ENCODE measurements at regions not wholly inside any gene's neighbourhood (a gene's known extent, or its start where the extent isn't known, plus 50 kb on each side); places are given as distances from the start of the nearest gene placed in this dataset.

DNA sequence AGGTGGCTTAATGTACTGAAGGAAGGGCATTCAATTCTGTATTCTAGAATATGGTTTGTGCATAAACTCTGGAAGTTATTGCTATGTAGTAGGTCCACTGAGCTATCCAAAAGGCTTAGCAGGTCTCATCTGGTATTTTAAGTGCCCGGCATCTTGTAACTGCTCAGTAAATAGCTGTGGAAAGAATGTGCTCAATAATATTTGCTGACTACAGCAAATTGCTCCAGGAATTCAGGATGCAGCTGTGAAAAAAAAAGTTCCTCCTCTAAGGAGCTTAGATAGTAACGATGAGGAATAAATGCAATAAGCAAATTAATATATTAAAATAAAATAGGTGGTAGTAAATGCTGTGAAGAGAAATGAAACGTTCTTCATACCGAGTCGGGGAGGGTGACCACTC is 857.1 kb downstream of the AACS start:
- dilution Hi-C loops (cut with MboI; ENCODE audit: extremely low pct_ligation_motif_present, low sequenced_read_pairs) (no loop called here), intact Hi-C loops (cut with micrococcal nuclease) (no loop called here)
- FAIRE-seq (no peak), DNase-seq (ENCODE audit: low read depth, low spot score) (no peak)
- no peak overlapping the region for H2AFZ ChIP-seq (ENCODE audit: low read depth, low read length)
- H3K9me1 ChIP-seq (replicated peaks; ENCODE audit: control insufficient read depth, extremely low read depth, insufficient read depth, low read length): no peaks in the 10 kb centered on the region
- TF ChIP-seq, protein P1, sequence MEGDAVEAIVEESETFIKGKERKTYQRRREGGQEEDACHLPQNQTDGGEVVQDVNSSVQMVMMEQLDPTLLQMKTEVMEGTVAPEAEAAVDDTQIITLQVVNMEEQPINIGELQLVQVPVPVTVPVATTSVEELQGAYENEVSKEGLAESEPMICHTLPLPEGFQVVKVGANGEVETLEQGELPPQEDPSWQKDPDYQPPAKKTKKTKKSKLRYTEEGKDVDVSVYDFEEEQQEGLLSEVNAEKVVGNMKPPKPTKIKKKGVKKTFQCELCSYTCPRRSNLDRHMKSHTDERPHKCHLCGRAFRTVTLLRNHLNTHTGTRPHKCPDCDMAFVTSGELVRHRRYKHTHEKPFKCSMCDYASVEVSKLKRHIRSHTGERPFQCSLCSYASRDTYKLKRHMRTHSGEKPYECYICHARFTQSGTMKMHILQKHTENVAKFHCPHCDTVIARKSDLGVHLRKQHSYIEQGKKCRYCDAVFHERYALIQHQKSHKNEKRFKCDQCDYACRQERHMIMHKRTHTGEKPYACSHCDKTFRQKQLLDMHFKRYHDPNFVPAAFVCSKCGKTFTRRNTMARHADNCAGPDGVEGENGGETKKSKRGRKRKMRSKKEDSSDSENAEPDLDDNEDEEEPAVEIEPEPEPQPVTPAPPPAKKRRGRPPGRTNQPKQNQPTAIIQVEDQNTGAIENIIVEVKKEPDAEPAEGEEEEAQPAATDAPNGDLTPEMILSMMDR (IDR thresholded peaks at IDR 0.05; ENCODE audit: extremely low read depth in 1 of 2, insufficient read depth in 1 of 2, low read depth in 1 of 2, low read length in 2 of 2): no peak
- TF ChIP-seq, protein P2, sequence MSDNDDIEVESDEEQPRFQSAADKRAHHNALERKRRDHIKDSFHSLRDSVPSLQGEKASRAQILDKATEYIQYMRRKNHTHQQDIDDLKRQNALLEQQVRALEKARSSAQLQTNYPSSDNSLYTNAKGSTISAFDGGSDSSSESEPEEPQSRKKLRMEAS (IDR thresholded peaks at IDR 0.05; ENCODE audit: insufficient read depth, insufficient read length): no peak
- TF ChIP-seq FOS (IDR thresholded peaks at IDR 0.05; ENCODE audit: borderline replicate concordance, insufficient read depth, low read length): no peak
- no peak for TF ChIP-seq GATA2 (IDR thresholded peaks at IDR 0.05; ENCODE audit: insufficient read depth, insufficient read length, low read depth, low read length)
- no peak for TF ChIP-seq EZH2 (IDR thresholded peaks at IDR 0.05; ENCODE audit: borderline replicate concordance, low read depth, low read length, severe bottlenecking)
- TF ChIP-seq POLR2A (IDR thresholded peaks at IDR 0.05; ENCODE audit: low read depth, low read length): no peak
- TF ChIP-seq POLR2AphosphoS5 (IDR thresholded peaks at IDR 0.05; ENCODE audit: insufficient read depth, low read depth, low read length): no peak
- H3K4me2 ChIP-seq (ENCODE audit: insufficient read depth, low read length): no peak overlapping the region
- H3K36me3 ChIP-seq (ENCODE audit: control insufficient read depth in 2 of 2, extremely low read depth in 1 of 2, insufficient read depth in 2 of 2, low read length in 2 of 2): no peaks in the 10 kb centered on the region
- no peak overlapping the region for H3K4me3 ChIP-seq (replicated peaks in 1 of 3; ENCODE audit: insufficient read depth in 1 of 3, low read depth in 1 of 3, low read length in 3 of 3)
- no TSS peak for BruUV-seq (replicated peaks)
- no peaks in the 10 kb centered on the region for H3K79me2 ChIP-seq (ENCODE audit: control insufficient read depth, insufficient read depth, low read length)
- H3K4me1 ChIP-seq (ENCODE audit: control insufficient read depth, extremely low read depth, insufficient read depth, low read length): no peaks in the 10 kb centered on the region
- H3K9me3 ChIP-seq (replicated peaks; ENCODE audit: control insufficient read depth, insufficient read depth, low read length): peaks cover 4% of the 10 kb centered on the region
- H3K27ac ChIP-seq (ENCODE audit: insufficient read depth, low read depth, low read length): no peak overlapping the region
- H3K27me3 ChIP-seq (ENCODE audit: control insufficient read depth in 2 of 2, insufficient read depth in 2 of 2, low read length in 2 of 2): no peaks in the 10 kb centered on the region
- ChIA-PET POLR2A (no interaction called here), CTCF (no interaction called here)
- no peaks in the 10 kb centered on the region for H4K20me1 ChIP-seq (replicated peaks; ENCODE audit: control insufficient read depth, extremely low read depth, insufficient read depth, low read length)
- H3K9ac ChIP-seq (replicated peaks; ENCODE audit: extremely low read depth, insufficient read depth, low read length): no peak overlapping the region

Measured in endothelial cell of umbilical vein (primary cell).